ENCODE measurements at regions not wholly inside any gene's neighbourhood (a gene's known extent, or its start where the extent isn't known, plus 50 kb on each side); places are given as distances from the start of the nearest gene placed in this dataset.

DNA sequence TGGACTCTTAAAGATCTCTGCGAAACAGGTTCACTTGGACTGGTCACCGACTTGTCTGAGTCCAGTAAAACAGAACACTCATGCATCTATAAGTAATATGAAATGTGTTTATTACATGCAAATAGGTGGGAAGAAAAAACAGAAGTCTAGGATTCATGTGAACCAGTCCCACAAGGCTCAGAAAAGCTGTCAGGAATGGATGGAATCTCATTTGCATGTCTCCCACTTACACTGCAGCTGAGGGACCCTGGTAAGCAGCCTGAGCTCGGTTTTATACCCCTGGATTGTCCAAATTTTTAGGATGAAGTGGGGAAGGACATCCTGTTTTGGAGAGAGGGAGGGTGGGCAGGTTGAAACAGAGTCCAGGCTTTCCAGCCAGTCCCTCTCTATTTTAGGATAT, 1545.1 kb upstream of the PCDH20 start:
- Histone ChIP-seq H3K27ac (ENCODE audit: low read depth, low read length) (no peak overlapping the region), H3F3A (ENCODE audit: control insufficient read depth, insufficient read depth) (no peaks in the 10 kb centered on the region), H3K4me3 (ENCODE audit: low read length) (no peak overlapping the region), H3K27me3 (ENCODE audit: control insufficient read depth, low read length) (no peaks in the 10 kb centered on the region), H3K79me2 (ENCODE audit: control insufficient read depth, low read length) (no peaks in the 10 kb centered on the region), H3K36me3 (ENCODE audit: control insufficient read depth, low read length) (no peaks in the 10 kb centered on the region), H3K4me1 (ENCODE audit: control insufficient read depth, low read length) (no peaks in the 10 kb centered on the region), H3K9me3 (ENCODE audit: control insufficient read depth, insufficient read depth, low read length) (no peaks in the 10 kb centered on the region), H3K9me2 (replicated peaks; ENCODE audit: control insufficient read depth, low read length) (no peaks in the 10 kb centered on the region), H4K20me1 (ENCODE audit: control insufficient read depth, insufficient read depth, low read depth, low read length) (no peaks in the 10 kb centered on the region), H3K4me2 (ENCODE audit: low read length) (no peak overlapping the region)
- TF ChIP-seq EZH2phosphoT487 (IDR thresholded peaks at IDR 0.05; ENCODE audit: borderline replicate concordance, low read length) (no peak), CTCF (IDR thresholded peaks at IDR 0.05; ENCODE audit: low read depth, low read length, poor library complexity, severe bottlenecking) (no peak)

- no peaks in the 10 kb centered on the region for H4K20me1 ChIP-seq (ENCODE audit: control insufficient read depth, insufficient read depth, low read depth, low read length)
- no peaks in the 10 kb centered on the region for H3F3A ChIP-seq (ENCODE audit: control insufficient read depth, insufficient read depth)
- no peaks in the 10 kb centered on the region for H3K79me2 ChIP-seq (ENCODE audit: control insufficient read depth, low read length)
- H3K9me2 ChIP-seq (replicated peaks; ENCODE audit: control insufficient read depth, low read length) = no peaks in the 10 kb centered on the region
- H3K4me1 ChIP-seq (ENCODE audit: control insufficient read depth, low read length) = no peaks in the 10 kb centered on the region
- H3K9me3 ChIP-seq (ENCODE audit: control insufficient read depth, insufficient read depth, low read length) = no peaks in the 10 kb centered on the region
- H3K4me2 ChIP-seq (ENCODE audit: low read length) = no peak overlapping the region
- no peaks in the 10 kb centered on the region for H3K36me3 ChIP-seq (ENCODE audit: control insufficient read depth, low read length)
- no peak overlapping the region for H3K27ac ChIP-seq (ENCODE audit: low read depth, low read length)
- H3K27me3 ChIP-seq (ENCODE audit: control insufficient read depth, low read length) = no peaks in the 10 kb centered on the region
- no peak overlapping the region for H3K4me3 ChIP-seq (ENCODE audit: low read length)
- TF ChIP-seq EZH2phosphoT487 (IDR thresholded peaks at IDR 0.05; ENCODE audit: borderline replicate concordance, low read length) = no peak
- TF ChIP-seq CTCF (IDR thresholded peaks at IDR 0.05; ENCODE audit: low read depth, low read length, poor library complexity, severe bottlenecking) = no peak
These were observed 1518.2 kb upstream of the PCDH20 start for GRCh38 chr13:62933809-62934208.

DNA sequence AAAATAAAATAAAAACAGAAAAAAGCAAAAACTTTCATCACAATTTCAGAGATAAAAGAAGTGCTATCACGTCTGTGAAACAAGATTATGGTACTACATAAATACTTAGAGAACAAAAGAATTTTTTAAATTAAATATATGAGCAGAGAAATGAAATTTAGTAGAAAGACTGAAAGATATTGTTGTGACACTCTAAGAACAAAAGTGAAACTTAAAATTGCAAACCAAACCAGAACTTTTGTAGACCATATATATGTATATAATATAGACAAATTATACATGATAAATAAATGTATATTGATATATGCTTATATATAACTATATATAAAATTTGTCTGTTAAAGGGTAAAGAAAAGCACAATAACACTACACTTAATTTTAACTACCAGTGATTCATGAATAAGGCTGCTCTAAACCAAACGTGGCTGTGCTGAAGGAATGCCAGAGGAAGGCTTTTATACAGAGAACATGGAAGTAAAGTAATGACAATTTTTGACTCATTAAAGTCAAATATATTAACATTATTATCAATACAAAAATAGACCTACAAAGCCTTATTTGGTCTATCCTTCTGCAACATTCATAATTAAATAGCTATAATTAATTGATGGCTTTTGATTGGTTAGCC, 1516.7 kb upstream of the PCDH20 start:
- no peaks in the 10 kb centered on the region for H3K9me2 ChIP-seq (replicated peaks; ENCODE audit: control insufficient read depth, low read length)
- peaks cover 5% of the 10 kb centered on the region; the same call in 1 of the 2 replicates for H3K9me3 ChIP-seq (ENCODE audit: control insufficient read depth, insufficient read depth, low read length)
- no peak overlapping the region for H3K4me2 ChIP-seq (ENCODE audit: low read length)
- no peaks in the 10 kb centered on the region for H3K79me2 ChIP-seq (ENCODE audit: control insufficient read depth, low read length)
- no peaks in the 10 kb centered on the region for H3K36me3 ChIP-seq (ENCODE audit: control insufficient read depth, low read length)
- TF ChIP-seq EZH2phosphoT487 (IDR thresholded peaks at IDR 0.05; ENCODE audit: borderline replicate concordance, low read length) (no peak), CTCF (IDR thresholded peaks at IDR 0.05; ENCODE audit: low read depth, low read length, poor library complexity, severe bottlenecking) (no peak)
- no peaks in the 10 kb centered on the region for H4K20me1 ChIP-seq (ENCODE audit: control insufficient read depth, insufficient read depth, low read depth, low read length)
- no peak overlapping the region for H3K27ac ChIP-seq (ENCODE audit: low read depth, low read length)
- H3K4me3 ChIP-seq (ENCODE audit: low read length) = no peak overlapping the region
- no peaks in the 10 kb centered on the region for H3F3A ChIP-seq (ENCODE audit: control insufficient read depth, insufficient read depth)
- no peaks in the 10 kb centered on the region for H3K4me1 ChIP-seq (ENCODE audit: control insufficient read depth, low read length)
- no peaks in the 10 kb centered on the region for H3K27me3 ChIP-seq (ENCODE audit: control insufficient read depth, low read length)
